HL-60 (cell line): ENCODE measurements at regions not wholly inside any gene's neighbourhood (a gene's known extent, or its start where the extent isn't known, plus 50 kb on each side); places are given as distances from the start of the nearest gene placed in this dataset.

Experiments used
- DNase-seq, 2 experiments: peaks; one replicate each; pipeline ENCODE4 v3.0.0-alpha.2; 2010 to 2020; ENCODE audit warnings: low read depth in 1 of 2, low spot score in 1 of 2
- H3K27ac ChIP-seq: fragments of 250-450 bp; sonication (Bioruptor Pico); replicated peaks from 2 replicates; pipeline ENCODE4 v1.5.1; 2020; ENCODE audit warnings: mild to moderate bottlenecking, moderate library complexity
- H3K27me3 ChIP-seq: fragments of 250-450 bp; sonication (Bioruptor Pico); 2 replicates; pipeline ENCODE4 v1.5.1; 2021; ENCODE audit warnings: mild to moderate bottlenecking, moderate library complexity; ENCODE audit not compliant: insufficient read depth, poor library complexity, severe bottlenecking
- H3K4me3 ChIP-seq: replicated peaks from 2 replicates; pipeline ENCODE4 v1.5.1; 2011; ENCODE audit warnings: mild to moderate bottlenecking, control low read depth, low read length; ENCODE audit not compliant: insufficient read depth
- GABPA ChIP-seq: IDR thresholded peaks from 2 replicates; pipeline ENCODE4 v1.6.1; 2012; ENCODE audit warnings: low read depth
- POLR2AphosphoS5 ChIP-seq: IDR thresholded peaks from 2 replicates; pipeline ENCODE4 v1.6.1; 2012; ENCODE audit warnings: low read depth
- SPI1 ChIP-seq: IDR thresholded peaks from 2 replicates; pipeline ENCODE4 v1.6.1; 2012; ENCODE audit warnings: low read depth, mild to moderate bottlenecking, borderline replicate concordance
- TF ChIP-seq, protein P1 (sequence below): IDR thresholded peaks from one replicate; pipeline ENCODE4 v1.5.1; 2011; ENCODE audit warnings: low read length, control low read depth, inconsistent platforms; ENCODE audit not compliant: insufficient read depth
- TF ChIP-seq, protein P2 (sequence below): IDR thresholded peaks from 2 replicates; pipeline ENCODE4 v1.6.1; 2012; ENCODE audit warnings: low read depth; ENCODE audit not compliant: insufficient replicate concordance

DNA sequence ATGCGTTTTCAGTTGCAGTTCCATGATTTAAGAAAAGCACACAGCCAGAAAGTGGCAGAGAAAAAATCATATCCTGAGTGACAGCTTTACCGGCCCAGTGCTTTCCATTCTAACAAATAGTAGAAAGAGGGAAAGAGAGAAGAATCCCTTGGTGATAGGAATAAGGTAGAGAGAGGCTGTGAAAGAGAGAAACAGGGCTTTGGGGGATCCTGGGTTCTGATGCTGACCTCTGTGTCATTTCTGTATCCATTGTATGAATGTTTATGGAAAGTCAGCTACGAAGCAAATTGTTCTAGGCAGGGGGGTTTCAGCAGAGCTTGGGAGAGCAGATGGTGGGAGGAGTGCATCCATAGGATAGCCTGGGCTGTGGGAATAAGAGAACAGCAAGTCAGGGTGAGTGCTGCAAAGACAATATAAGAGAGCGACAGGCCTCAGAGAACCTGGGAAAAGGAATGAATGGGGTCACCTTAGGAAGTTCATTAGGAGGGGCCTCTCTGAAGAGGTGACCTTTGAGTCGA lies 203.4 kb upstream of the TNP1 start:
- H3K27me3 ChIP-seq, result no peaks in the 10 kb centered on the region
- H3K4me3 ChIP-seq, result no peak overlapping the region
- TF ChIP-seq, protein P1, sequence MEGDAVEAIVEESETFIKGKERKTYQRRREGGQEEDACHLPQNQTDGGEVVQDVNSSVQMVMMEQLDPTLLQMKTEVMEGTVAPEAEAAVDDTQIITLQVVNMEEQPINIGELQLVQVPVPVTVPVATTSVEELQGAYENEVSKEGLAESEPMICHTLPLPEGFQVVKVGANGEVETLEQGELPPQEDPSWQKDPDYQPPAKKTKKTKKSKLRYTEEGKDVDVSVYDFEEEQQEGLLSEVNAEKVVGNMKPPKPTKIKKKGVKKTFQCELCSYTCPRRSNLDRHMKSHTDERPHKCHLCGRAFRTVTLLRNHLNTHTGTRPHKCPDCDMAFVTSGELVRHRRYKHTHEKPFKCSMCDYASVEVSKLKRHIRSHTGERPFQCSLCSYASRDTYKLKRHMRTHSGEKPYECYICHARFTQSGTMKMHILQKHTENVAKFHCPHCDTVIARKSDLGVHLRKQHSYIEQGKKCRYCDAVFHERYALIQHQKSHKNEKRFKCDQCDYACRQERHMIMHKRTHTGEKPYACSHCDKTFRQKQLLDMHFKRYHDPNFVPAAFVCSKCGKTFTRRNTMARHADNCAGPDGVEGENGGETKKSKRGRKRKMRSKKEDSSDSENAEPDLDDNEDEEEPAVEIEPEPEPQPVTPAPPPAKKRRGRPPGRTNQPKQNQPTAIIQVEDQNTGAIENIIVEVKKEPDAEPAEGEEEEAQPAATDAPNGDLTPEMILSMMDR, result no peak
- TF ChIP-seq, protein P2, sequence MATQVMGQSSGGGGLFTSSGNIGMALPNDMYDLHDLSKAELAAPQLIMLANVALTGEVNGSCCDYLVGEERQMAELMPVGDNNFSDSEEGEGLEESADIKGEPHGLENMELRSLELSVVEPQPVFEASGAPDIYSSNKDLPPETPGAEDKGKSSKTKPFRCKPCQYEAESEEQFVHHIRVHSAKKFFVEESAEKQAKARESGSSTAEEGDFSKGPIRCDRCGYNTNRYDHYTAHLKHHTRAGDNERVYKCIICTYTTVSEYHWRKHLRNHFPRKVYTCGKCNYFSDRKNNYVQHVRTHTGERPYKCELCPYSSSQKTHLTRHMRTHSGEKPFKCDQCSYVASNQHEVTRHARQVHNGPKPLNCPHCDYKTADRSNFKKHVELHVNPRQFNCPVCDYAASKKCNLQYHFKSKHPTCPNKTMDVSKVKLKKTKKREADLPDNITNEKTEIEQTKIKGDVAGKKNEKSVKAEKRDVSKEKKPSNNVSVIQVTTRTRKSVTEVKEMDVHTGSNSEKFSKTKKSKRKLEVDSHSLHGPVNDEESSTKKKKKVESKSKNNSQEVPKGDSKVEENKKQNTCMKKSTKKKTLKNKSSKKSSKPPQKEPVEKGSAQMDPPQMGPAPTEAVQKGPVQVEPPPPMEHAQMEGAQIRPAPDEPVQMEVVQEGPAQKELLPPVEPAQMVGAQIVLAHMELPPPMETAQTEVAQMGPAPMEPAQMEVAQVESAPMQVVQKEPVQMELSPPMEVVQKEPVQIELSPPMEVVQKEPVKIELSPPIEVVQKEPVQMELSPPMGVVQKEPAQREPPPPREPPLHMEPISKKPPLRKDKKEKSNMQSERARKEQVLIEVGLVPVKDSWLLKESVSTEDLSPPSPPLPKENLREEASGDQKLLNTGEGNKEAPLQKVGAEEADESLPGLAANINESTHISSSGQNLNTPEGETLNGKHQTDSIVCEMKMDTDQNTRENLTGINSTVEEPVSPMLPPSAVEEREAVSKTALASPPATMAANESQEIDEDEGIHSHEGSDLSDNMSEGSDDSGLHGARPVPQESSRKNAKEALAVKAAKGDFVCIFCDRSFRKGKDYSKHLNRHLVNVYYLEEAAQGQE, result no peak
- TF ChIP-seq GABPA, result no peak
- TF ChIP-seq SPI1, result no peak
- no peak for TF ChIP-seq POLR2AphosphoS5
- no peak for DNase-seq
- no peak overlapping the region for H3K27ac ChIP-seq

DNA sequence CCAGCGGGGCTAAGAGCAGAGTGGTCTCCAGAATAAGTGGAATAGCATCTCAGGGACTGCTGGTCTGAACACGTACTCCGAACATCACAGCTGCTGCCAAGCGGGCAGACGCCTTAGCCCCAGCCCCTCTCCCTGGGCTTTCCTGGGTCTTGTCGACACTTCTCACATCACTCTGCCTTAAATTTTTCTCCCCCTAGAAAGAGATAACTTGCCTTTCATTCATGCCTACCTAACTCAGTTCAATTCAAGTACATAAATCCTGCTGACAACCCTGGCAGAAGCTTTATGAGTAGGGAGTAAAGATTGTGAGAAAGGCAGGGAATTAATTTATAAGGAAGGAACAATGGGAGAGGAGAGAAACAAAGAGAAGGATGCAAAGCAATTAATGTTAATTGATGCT lies 202.9 kb upstream of the TNP1 start:
- Histone ChIP-seq H3K27ac (no peak overlapping the region), H3K27me3 (no peaks in the 10 kb centered on the region), H3K4me3 (no peak overlapping the region)
- DNase-seq, result no peak
- TF ChIP-seq SPI1, result no peak
- TF ChIP-seq, protein P1, result no peak
- TF ChIP-seq GABPA, result no peak
- TF ChIP-seq, protein P2, result no peak
- TF ChIP-seq POLR2AphosphoS5, result no peak

DNA sequence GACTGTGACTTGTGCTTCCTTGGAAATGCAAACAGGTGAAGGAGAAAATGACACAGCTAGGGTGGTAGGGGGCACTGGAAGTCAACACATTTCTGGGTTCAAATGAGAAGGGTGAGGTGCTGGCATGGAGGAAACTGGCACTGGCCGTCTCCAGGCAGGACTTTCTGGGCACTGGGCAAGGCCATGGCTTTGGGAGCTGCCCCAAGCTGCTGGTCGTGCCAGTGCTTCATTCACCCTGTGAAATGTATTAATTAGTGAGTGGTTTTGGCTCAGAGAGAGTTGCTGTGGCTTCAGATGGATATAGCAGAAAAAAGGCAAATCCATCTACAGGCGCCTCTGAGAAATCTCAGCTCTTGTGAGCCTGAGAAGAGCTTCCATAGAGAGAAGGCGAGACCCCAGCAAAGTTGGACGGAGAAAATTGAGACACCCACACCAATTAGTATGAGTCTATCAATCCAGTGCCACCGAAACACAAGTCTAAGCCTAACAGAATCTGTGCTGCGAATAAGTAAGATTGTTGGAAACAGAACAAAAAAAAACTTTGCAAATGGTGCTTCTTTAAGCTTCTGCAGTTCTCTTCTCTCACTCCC lies 202.1 kb upstream of the TNP1 start:
- no peak overlapping the region for H3K27ac ChIP-seq
- no peak overlapping the region for H3K4me3 ChIP-seq
- no peaks in the 10 kb centered on the region for H3K27me3 ChIP-seq
- TF ChIP-seq, protein P2, result no peak
- no peak for TF ChIP-seq GABPA
- no peak for TF ChIP-seq SPI1
- TF ChIP-seq POLR2AphosphoS5, result no peak
- TF ChIP-seq, protein P1, result no peak
- DNase-seq, result no peak
